GM12873 (cell line): ENCODE measurements at regions not wholly inside any gene's neighbourhood (a gene's known extent, or its start where the extent isn't known, plus 50 kb on each side); places are given as distances from the start of the nearest gene placed in this dataset.

Experiments used
- TF ChIP-seq, protein P1 (sequence below): IDR thresholded peaks from 2 replicates; pipeline ENCODE4 v1.5.1; 2012; ENCODE audit warnings: low read depth, mild to moderate bottlenecking, moderate library complexity, low read length, control low read depth; ENCODE audit not compliant: insufficient read depth; ENCODE audit errors: missing control alignments

DNA sequence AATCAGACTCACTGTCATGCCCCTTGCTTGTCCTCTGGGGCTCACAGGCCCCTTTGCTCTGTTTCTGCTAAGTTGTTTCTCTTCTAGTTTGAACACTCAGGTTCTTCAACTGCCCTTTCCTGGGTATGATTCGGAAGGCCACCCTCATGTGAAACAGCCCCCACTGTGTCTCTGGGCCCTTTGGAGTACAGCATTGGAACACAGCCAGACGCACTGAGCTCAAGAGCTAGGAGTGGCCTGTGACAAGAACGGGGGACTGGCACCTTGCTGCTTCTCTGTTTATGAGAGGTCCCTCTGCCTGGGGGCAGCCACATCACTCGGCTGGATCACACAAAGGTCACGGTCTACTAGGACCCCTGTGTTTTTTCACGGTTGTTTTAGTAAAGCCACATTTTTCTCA, 114.4 kb upstream of the ZC3H12A start:
- TF ChIP-seq, protein P1, sequence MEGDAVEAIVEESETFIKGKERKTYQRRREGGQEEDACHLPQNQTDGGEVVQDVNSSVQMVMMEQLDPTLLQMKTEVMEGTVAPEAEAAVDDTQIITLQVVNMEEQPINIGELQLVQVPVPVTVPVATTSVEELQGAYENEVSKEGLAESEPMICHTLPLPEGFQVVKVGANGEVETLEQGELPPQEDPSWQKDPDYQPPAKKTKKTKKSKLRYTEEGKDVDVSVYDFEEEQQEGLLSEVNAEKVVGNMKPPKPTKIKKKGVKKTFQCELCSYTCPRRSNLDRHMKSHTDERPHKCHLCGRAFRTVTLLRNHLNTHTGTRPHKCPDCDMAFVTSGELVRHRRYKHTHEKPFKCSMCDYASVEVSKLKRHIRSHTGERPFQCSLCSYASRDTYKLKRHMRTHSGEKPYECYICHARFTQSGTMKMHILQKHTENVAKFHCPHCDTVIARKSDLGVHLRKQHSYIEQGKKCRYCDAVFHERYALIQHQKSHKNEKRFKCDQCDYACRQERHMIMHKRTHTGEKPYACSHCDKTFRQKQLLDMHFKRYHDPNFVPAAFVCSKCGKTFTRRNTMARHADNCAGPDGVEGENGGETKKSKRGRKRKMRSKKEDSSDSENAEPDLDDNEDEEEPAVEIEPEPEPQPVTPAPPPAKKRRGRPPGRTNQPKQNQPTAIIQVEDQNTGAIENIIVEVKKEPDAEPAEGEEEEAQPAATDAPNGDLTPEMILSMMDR, result no peak

DNA sequence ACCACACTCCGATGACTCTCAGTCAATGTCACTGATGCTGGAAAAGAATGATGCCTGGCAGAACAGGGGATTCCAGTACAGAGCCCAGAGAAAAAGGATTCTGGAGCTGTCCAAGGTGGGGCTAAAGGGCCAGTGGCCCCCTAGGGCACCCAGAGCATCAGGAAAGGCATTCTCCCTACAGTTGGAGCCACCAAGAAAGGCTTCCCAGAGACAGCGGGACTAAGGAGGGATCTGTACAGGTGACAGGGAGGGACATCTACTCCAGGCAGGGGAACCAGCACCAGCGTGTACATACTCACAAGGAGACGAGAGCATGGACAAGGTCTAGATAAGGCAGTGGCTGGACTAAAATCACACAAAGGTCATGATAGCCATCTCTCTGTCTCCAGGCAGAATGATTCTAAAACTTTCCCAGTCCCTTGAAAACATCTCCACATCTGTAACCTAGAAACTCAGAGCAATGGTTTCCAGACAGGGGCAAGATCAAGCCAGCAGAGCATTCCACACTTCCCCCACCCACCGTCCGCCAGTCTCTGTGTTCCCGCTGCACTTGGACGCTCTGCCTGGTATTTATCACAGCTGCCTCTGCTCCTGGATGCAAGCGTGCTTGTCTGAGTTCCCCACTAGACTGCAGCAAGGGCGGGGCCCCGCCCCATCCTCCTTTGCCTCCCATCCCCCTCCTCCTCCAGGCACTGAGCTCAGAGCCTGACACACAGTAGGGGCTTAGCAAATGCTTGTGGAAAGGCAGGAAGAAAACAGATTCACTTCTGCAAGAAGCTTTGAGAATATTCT, 111.6 kb upstream of the ZC3H12A start:
- TF ChIP-seq, protein P1, result no peak

GRCh38 chr1:37363535-37363934, 110.8 kb upstream of the ZC3H12A start:
- TF ChIP-seq, protein P1, result no peak

DNA sequence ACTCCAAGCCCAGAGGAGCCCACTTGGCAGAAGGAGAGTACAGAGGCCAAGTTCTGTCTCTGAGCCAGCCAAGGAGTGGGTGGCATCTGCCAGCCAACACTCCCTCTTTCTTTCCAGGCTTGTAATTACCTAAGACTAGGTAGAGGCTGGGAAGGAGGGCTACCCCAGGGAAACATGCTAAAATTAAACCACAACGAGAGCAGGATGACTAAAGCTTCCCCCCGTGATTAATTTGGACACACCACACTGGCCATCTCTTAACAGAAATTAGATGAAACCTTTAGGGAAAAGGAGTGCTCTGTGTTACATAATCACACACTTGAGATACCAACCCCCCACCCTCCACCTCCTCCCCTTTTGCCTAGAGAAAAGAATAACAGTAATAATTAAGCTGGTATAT, 102.1 kb upstream of the ZC3H12A start:
- TF ChIP-seq, protein P1, result no peak

DNA sequence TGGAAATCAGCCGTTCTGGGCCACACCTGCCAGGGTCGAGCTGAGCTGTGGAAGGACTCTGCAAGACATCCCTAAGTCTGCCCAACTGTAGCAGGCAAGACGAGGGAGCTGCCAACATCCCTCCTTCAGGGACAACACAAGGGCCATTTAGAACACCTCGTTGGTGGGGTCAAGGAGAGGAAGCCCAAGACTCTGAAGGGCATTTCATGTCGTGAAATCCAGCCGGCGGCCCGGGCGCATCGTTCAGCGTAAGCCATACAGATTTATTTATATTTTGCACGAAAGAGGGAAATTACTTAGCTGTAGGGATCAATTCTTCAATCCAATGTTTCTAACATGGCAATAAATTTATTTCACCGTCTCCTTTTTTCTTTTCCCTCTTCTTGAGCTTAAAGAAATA, 101.7 kb upstream of the ZC3H12A start:
- TF ChIP-seq, protein P1, result no peak

- TF ChIP-seq, protein P1, result no peak
Measured at GRCh38 chr1:37373413-37373812, 101.0 kb upstream of the ZC3H12A start.

GRCh38 chr1:37387854-37388253, 86.5 kb upstream of the ZC3H12A start:
- TF ChIP-seq, protein P1, result no peak
